CD4-positive, alpha-beta T cell treated with Interleukin-15 for 1 hour (primary cell): ENCODE measurements at regions not wholly inside any gene's neighbourhood (a gene's known extent, or its start where the extent isn't known, plus 50 kb on each side); places are given as distances from the start of the nearest gene placed in this dataset.

Experiments used
- DNase-seq: peaks from one replicate; pipeline ENCODE4 v3.0.0-alpha.2; 2020

GRCh38 chr6:79764747-79765146 is 133.6 kb downstream of the SH3BGRL2 start:
- DNase-seq, result no peak

GRCh38 chr6:79763301-79763700 is 132.2 kb downstream of the SH3BGRL2 start:
- DNase-seq, result no peak

- DNase-seq, result no peak
Measured at GRCh38 chr6:79762370-79762769, 131.2 kb downstream of the SH3BGRL2 start.

- DNase-seq, result no peak
Measured at GRCh38 chr6:79756496-79756895, 125.4 kb downstream of the SH3BGRL2 start.

GRCh38 chr6:79755967-79756366 is 124.8 kb downstream of the SH3BGRL2 start:
- DNase-seq, result no peak
